Liver (tissue), 8 donors: ENCODE measurements at regions not wholly inside any gene's neighbourhood (a gene's known extent, or its start where the extent isn't known, plus 50 kb on each side); places are given as distances from the start of the nearest gene placed in this dataset.

Experiments
- DNase-seq: peaks from one replicate; pipeline ENCODE4 v3.0.0-alpha.2; 2017; ENCODE audit warnings: low spot score
- H3K27ac ChIP-seq, 2 donors: one replicate each; pipeline ENCODE4 v1.7.0; 2013; ENCODE audit warnings: inconsistent platforms in 2 of 2, low read length in 2 of 2, control low read depth in 1 of 2, low read depth in 1 of 2, mild to moderate bottlenecking in 1 of 2
- H3K27me3 ChIP-seq, 4 donors: one replicate each; pipeline versions ENCODE4 v1.6.1 to v1.7.0; 2013; ENCODE audit warnings: low read length in 3 of 4, inconsistent platforms in 1 of 4, mild to moderate bottlenecking in 1 of 4, moderate library complexity in 1 of 4; ENCODE audit not compliant: control insufficient read depth in 4 of 4, insufficient read depth in 4 of 4
- H3K36me3 ChIP-seq, 4 donors: one replicate each; pipeline versions ENCODE4 v1.6.1 to v1.7.0; 2013; ENCODE audit warnings: low read length in 3 of 4, mild to moderate bottlenecking in 3 of 4, low read depth in 1 of 4, moderate library complexity in 1 of 4; ENCODE audit not compliant: control insufficient read depth in 4 of 4, insufficient read depth in 3 of 4
- H3K4me1 ChIP-seq, 4 donors: one replicate each; pipeline versions ENCODE4 v1.6.1 to v1.7.0; 2013; ENCODE audit warnings: low read length in 3 of 4, mild to moderate bottlenecking in 3 of 4, moderate library complexity in 1 of 4; ENCODE audit not compliant: control insufficient read depth in 4 of 4, insufficient read depth in 4 of 4
- H3K4me3 ChIP-seq, 3 donors: one replicate each; pipeline versions ENCODE4 v1.6.1 to v1.7.0; 2013; ENCODE audit warnings: low read length in 3 of 3, control low read depth in 1 of 3, low read depth in 1 of 3, mild to moderate bottlenecking in 1 of 3
- H3K9ac ChIP-seq, 2 donors: one replicate each; pipeline ENCODE4 v1.7.0; 2013; ENCODE audit warnings: low read length in 2 of 2, mild to moderate bottlenecking in 2 of 2, moderate library complexity in 2 of 2, control low read depth in 1 of 2, low read depth in 1 of 2
- H3K9me3 ChIP-seq, 4 donors: one replicate each; pipeline versions ENCODE4 v1.6.1 to v1.7.0; 2013; ENCODE audit warnings: low read length in 3 of 4; ENCODE audit not compliant: control insufficient read depth in 4 of 4
- EGR1 ChIP-seq, 2 donors: IDR thresholded peaks; 2 replicates each; pipeline ENCODE4 v1.6.1; 2016 to 2018; ENCODE audit warnings: antibody characterized with exemption in 2 of 2, low read depth in 2 of 2
- FOXA1 ChIP-seq: IDR thresholded peaks from 2 replicates; pipeline ENCODE4 v1.6.1; 2016; ENCODE audit warnings: antibody characterized with exemption
- FOXA2 ChIP-seq: IDR thresholded peaks from 2 replicates; pipeline ENCODE4 v1.6.1; 2016; ENCODE audit warnings: antibody characterized with exemption
- GABPA ChIP-seq, 2 donors: IDR thresholded peaks in 1 of 2; conservative IDR thresholded peaks in 1 of 2; 2 replicates each; pipeline ENCODE4 v1.6.1; 2016; ENCODE audit warnings: antibody characterized with exemption in 2 of 2, mild to moderate bottlenecking in 1 of 2, moderate library complexity in 1 of 2
- HNF4A ChIP-seq, 2 donors: conservative IDR thresholded peaks; 2 replicates each; pipeline ENCODE4 v1.6.1; 2016; ENCODE audit warnings: antibody characterized with exemption in 2 of 2, mild to moderate bottlenecking in 2 of 2
- HNF4G ChIP-seq: IDR thresholded peaks from 2 replicates; pipeline ENCODE4 v1.6.1; 2016; ENCODE audit warnings: antibody characterized with exemption
- NR2F2 ChIP-seq: IDR thresholded peaks from 2 replicates; pipeline ENCODE4 v1.6.1; 2016; ENCODE audit warnings: antibody characterized with exemption
- RAD21 ChIP-seq, 2 donors: IDR thresholded peaks; 2 replicates each; pipeline ENCODE4 v1.6.1; 2016; ENCODE audit warnings: antibody characterized with exemption in 2 of 2, mild to moderate bottlenecking in 2 of 2
- RXRA ChIP-seq, 2 donors: IDR thresholded peaks; 2 replicates each; pipeline ENCODE4 v1.6.1; 2017 to 2018; ENCODE audit warnings: antibody characterized with exemption in 2 of 2, mild to moderate bottlenecking in 1 of 2
- SP1 ChIP-seq: IDR thresholded peaks from 2 replicates; pipeline ENCODE4 v1.6.1; 2018; ENCODE audit warnings: antibody characterized with exemption, mild to moderate bottlenecking
- WGBS: extraction: QIAGEN DNeasy Blood & Tissue Kit; methylation state at CpG from one replicate; pipeline ENCODE4 v1.1.7; 2013; 5-methylcytosine and 5-hydroxymethylcytosine counted together
- TF ChIP-seq, protein P1 (sequence below): IDR thresholded peaks from 2 replicates; pipeline ENCODE4 v1.6.1; 2016; ENCODE audit warnings: antibody characterized with exemption
- TF ChIP-seq, protein P2 (sequence below): IDR thresholded peaks from 2 replicates; pipeline ENCODE4 v1.6.1; 2016; ENCODE audit warnings: antibody characterized with exemption, mild to moderate bottlenecking
- TF ChIP-seq, protein P3 (sequence below): fragments of 150-350 bp; IDR thresholded peaks from 2 replicates; pipeline ENCODE4 v1.5.1; 2017; ENCODE audit warnings: improper control_type of control experiment, low read depth, low read length; ENCODE audit not compliant: missing input control
- TF ChIP-seq, protein P4 (sequence below): IDR thresholded peaks from 2 replicates; pipeline ENCODE4 v1.6.1; 2016; ENCODE audit warnings: antibody characterized with exemption
- donor health status: healthy.
- donor health status: healthy.
- donor health status: healthy.
- donor health status: healthy.
- donor health status: healthy.

DNA sequence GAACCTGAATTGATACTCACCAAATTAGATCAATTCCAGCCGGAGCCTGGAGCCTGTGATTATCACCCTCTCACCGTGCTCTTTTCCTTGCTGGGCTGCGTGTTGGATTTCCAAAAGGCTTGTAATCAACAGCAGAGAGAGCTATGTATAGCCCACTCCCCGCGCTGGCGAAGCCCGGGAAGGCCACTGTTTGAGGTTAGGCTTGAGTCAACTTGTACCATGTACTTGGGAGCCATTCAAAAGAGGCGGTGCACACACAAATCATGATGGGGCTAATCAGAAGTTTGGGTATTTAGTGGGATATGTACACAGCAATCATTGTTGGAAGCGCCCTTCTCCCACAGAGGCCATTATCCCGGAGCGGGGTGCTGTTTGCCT lies 151.6 kb downstream of the GLI2 start:
- Histone ChIP-seq H3K9me3 (no peaks in the 10 kb centered on the region), H3K9ac (no peak overlapping the region), H3K4me1 (no peaks in the 10 kb centered on the region), H3K27ac (no peak overlapping the region), H3K27me3 (no peaks in the 10 kb centered on the region), H3K36me3 (no peaks in the 10 kb centered on the region), H3K4me3 (no peak overlapping the region)
- TF ChIP-seq RXRA (IDR thresholded peaks at IDR 0.05) (no peak), FOXA1 (no peak)
- no peak for DNase-seq
- 36% methylated on average over 11 of the region's 11 CpGs for WGBS

- no peak for DNase-seq
- no peaks in the 10 kb centered on the region for H3K36me3 ChIP-seq
- 51% methylated on average over 14 of the region's 14 CpGs for WGBS
Measured at GRCh38 chr2:120887741-120888231, 152.1 kb downstream of the GLI2 start.

GRCh38 chr2:120888851-120889250 lies 153.2 kb downstream of the GLI2 start:
- no peak for DNase-seq
- Histone ChIP-seq H3K4me1 (no peaks in the 10 kb centered on the region), H3K36me3 (no peaks in the 10 kb centered on the region), H3K27ac (no peak overlapping the region), H3K27me3 (no peaks in the 10 kb centered on the region), H3K9ac (no peak overlapping the region), H3K9me3 (no peaks in the 10 kb centered on the region), H3K4me3 (no peak overlapping the region)
- TF ChIP-seq RXRA (IDR thresholded peaks at IDR 0.05): no peak
- no peak for TF ChIP-seq RAD21 (IDR thresholded peaks at IDR 0.05)
- TF ChIP-seq, protein P1, sequence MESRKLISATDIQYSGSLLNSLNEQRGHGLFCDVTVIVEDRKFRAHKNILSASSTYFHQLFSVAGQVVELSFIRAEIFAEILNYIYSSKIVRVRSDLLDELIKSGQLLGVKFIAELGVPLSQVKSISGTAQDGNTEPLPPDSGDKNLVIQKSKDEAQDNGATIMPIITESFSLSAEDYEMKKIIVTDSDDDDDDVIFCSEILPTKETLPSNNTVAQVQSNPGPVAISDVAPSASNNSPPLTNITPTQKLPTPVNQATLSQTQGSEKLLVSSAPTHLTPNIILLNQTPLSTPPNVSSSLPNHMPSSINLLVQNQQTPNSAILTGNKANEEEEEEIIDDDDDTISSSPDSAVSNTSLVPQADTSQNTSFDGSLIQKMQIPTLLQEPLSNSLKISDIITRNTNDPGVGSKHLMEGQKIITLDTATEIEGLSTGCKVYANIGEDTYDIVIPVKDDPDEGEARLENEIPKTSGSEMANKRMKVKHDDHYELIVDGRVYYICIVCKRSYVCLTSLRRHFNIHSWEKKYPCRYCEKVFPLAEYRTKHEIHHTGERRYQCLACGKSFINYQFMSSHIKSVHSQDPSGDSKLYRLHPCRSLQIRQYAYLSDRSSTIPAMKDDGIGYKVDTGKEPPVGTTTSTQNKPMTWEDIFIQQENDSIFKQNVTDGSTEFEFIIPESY: no peak
- no peak for TF ChIP-seq GABPA (IDR thresholded peaks at IDR 0.05 in 1 of 2, conservative IDR thresholded peaks at IDR 0.05 in 1 of 2)
- TF ChIP-seq, protein P2, sequence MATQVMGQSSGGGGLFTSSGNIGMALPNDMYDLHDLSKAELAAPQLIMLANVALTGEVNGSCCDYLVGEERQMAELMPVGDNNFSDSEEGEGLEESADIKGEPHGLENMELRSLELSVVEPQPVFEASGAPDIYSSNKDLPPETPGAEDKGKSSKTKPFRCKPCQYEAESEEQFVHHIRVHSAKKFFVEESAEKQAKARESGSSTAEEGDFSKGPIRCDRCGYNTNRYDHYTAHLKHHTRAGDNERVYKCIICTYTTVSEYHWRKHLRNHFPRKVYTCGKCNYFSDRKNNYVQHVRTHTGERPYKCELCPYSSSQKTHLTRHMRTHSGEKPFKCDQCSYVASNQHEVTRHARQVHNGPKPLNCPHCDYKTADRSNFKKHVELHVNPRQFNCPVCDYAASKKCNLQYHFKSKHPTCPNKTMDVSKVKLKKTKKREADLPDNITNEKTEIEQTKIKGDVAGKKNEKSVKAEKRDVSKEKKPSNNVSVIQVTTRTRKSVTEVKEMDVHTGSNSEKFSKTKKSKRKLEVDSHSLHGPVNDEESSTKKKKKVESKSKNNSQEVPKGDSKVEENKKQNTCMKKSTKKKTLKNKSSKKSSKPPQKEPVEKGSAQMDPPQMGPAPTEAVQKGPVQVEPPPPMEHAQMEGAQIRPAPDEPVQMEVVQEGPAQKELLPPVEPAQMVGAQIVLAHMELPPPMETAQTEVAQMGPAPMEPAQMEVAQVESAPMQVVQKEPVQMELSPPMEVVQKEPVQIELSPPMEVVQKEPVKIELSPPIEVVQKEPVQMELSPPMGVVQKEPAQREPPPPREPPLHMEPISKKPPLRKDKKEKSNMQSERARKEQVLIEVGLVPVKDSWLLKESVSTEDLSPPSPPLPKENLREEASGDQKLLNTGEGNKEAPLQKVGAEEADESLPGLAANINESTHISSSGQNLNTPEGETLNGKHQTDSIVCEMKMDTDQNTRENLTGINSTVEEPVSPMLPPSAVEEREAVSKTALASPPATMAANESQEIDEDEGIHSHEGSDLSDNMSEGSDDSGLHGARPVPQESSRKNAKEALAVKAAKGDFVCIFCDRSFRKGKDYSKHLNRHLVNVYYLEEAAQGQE: no peak
- TF ChIP-seq SP1: no peak
- TF ChIP-seq FOXA2: no peak
- TF ChIP-seq HNF4G: no peak
- TF ChIP-seq, protein P3, sequence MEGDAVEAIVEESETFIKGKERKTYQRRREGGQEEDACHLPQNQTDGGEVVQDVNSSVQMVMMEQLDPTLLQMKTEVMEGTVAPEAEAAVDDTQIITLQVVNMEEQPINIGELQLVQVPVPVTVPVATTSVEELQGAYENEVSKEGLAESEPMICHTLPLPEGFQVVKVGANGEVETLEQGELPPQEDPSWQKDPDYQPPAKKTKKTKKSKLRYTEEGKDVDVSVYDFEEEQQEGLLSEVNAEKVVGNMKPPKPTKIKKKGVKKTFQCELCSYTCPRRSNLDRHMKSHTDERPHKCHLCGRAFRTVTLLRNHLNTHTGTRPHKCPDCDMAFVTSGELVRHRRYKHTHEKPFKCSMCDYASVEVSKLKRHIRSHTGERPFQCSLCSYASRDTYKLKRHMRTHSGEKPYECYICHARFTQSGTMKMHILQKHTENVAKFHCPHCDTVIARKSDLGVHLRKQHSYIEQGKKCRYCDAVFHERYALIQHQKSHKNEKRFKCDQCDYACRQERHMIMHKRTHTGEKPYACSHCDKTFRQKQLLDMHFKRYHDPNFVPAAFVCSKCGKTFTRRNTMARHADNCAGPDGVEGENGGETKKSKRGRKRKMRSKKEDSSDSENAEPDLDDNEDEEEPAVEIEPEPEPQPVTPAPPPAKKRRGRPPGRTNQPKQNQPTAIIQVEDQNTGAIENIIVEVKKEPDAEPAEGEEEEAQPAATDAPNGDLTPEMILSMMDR: no peak
- 94% methylated on average over 10 of the region's 10 CpGs for WGBS

More at GRCh38 chr2:120887741-120888231, 152.1 kb downstream of the GLI2 start:
- Histone ChIP-seq H3K27me3 (no peaks in the 10 kb centered on the region), H3K9me3 (no peaks in the 10 kb centered on the region), H3K4me3 (no peak overlapping the region), H3K9ac (no peak overlapping the region), H3K27ac (no peak overlapping the region), H3K4me1 (no peaks in the 10 kb centered on the region)
- TF ChIP-seq, protein P4, sequence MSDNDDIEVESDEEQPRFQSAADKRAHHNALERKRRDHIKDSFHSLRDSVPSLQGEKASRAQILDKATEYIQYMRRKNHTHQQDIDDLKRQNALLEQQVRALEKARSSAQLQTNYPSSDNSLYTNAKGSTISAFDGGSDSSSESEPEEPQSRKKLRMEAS: no peak
- TF ChIP-seq GABPA (IDR thresholded peaks at IDR 0.05 in 1 of 2, conservative IDR thresholded peaks at IDR 0.05 in 1 of 2) (no peak), NR2F2 (no peak), HNF4A (conservative IDR thresholded peaks at IDR 0.05) (no peak), EGR1 (IDR thresholded peaks at IDR 0.05; ENCODE audit: low read depth in 2 of 2) (no peak)
